HCT116 (cell line): ENCODE measurements at regions not wholly inside any gene's neighbourhood (a gene's known extent, or its start where the extent isn't known, plus 50 kb on each side); places are given as distances from the start of the nearest gene placed in this dataset.
"Not testable (repeated sequence)": the region's sequence is repeated elsewhere in the genome, so short reads cannot be mapped to it uniquely, and the experiment has no call there.

ENCODE experiments used
- ATAC-seq: fragments of 200-7000 bp; cut with Tn5 transposase; 2 replicates; pipeline ENCODE4 v1.9.1; 2020; ENCODE audit warnings: mild to moderate bottlenecking, moderate library complexity
- BruUV-seq: library from RNA; stranded (reverse); fragments of 400-500 nt; replicated peaks from 2 replicates; lab custom pipeline; 2021; lab: Mats Ljungman, UMichigan
- CTCF ChIA-PET: fragments of 300-600 bp; sonication (Branson Sonifier 250); formaldehyde crosslinking; loops from one replicate; lab custom pipeline; 2021; ENCODE audit warnings: antibody characterized with exemption; lab: Charles Lee
- POLR2A ChIA-PET: fragments of 300-600, 350-600 bp; sonication (Branson Sonifier 250); formaldehyde crosslinking; loops from one replicate; lab custom pipeline; 2021; ENCODE audit warnings: antibody characterized with exemption; lab: Charles Lee
- RAD21 ChIA-PET, 2 experiments: fragments of 300-600 bp; sonication (Branson Sonifier 250); formaldehyde crosslinking; loops; one replicate each; lab custom pipeline; 2023; ENCODE audit warnings: low total read pairs in 2 of 2; ENCODE audit not compliant: uncharacterized antibody in 2 of 2, unreplicated experiment in 2 of 2, low non-redundant PET in 1 of 2; lab: Charles Lee
- DNase-seq: peaks from one replicate; pipeline ENCODE4 v3.0.0-alpha.2; 2010; ENCODE audit warnings: low read depth, low spot score
- H2AFZ ChIP-seq: fragments of 200-600 bp; shearing (Covaris generic), sonication (generic); 2 replicates; pipeline ENCODE4 v1.6.1; 2017; ENCODE audit warnings: low read depth, mixed run types, mixed read lengths, antibody characterized with exemption, low read length; ENCODE audit not compliant: poor library complexity, severe bottlenecking
- H3K27ac ChIP-seq: 2 replicates; pipeline ENCODE4 v1.5.1; 2012; ENCODE audit warnings: low read depth, low read length
- H3K27me3 ChIP-seq: fragments of 200-600 bp; sonication (generic); 2 replicates; pipeline ENCODE4 v1.6.1; 2016; ENCODE audit warnings: mixed run types, low read length, mixed read lengths; ENCODE audit not compliant: insufficient read depth
- H3K36me3 ChIP-seq, 2 experiments: fragments of 200-500 bp in 1 of 2; fragments of 200-600 bp in 1 of 2; sonication (Bioruptor generic) in 1 of 2; sonication (generic) in 1 of 2; 2 replicates each; pipeline versions ENCODE4 v1.5.1 to v1.6.1; 2014 to 2016; ENCODE audit warnings: low read length in 2 of 2, inconsistent platforms in 1 of 2, mixed read lengths in 1 of 2, mixed run types in 1 of 2; ENCODE audit not compliant: insufficient read depth in 2 of 2, control insufficient read depth in 1 of 2
- H3K4me1 ChIP-seq, 2 experiments: fragments of 200-600 bp in 1 of 2; sonication (generic) in 1 of 2; 2 replicates each; pipeline versions ENCODE4 v1.5.1 to v1.6.1; 2012 to 2017; ENCODE audit warnings: low read length in 2 of 2, inconsistent platforms in 1 of 2, mild to moderate bottlenecking in 1 of 2, mixed read lengths in 1 of 2, mixed run types in 1 of 2, moderate library complexity in 1 of 2; ENCODE audit not compliant: insufficient read depth in 2 of 2, control insufficient read depth in 1 of 2
- H3K4me2 ChIP-seq: fragments of 200-600 bp; sonication (generic); 2 replicates; pipeline ENCODE4 v1.6.1; 2017; ENCODE audit warnings: mixed run types, low read length, mixed read lengths
- H3K4me3 ChIP-seq, 2 experiments: fragments of 200-600 bp in 1 of 2; sonication (generic) in 1 of 2; replicated peaks in 1 of 2; 2 replicates each; pipeline ENCODE4 v1.5.1; 2011 to 2016; ENCODE audit warnings: low read length in 2 of 2, control low read depth in 1 of 2, low read depth in 1 of 2, mild to moderate bottlenecking in 1 of 2, mixed read lengths in 1 of 2, mixed run types in 1 of 2
- H3K79me2 ChIP-seq: fragments of 200-600 bp; sonication (generic); 2 replicates; pipeline ENCODE4 v1.6.1; 2017; ENCODE audit warnings: mild to moderate bottlenecking, mixed run types, low read length, moderate library complexity, mixed read lengths; ENCODE audit not compliant: insufficient read depth
- H3K9ac ChIP-seq: fragments of 200-600 bp; sonication (generic); 2 replicates; pipeline ENCODE4 v1.6.1; 2016; ENCODE audit warnings: low read length, mixed read lengths
- H3K9me2 ChIP-seq: fragments of 200-600 bp; sonication (generic), shearing (Covaris generic); 2 replicates; pipeline ENCODE4 v1.6.1; 2017; ENCODE audit warnings: mixed run types, mild to moderate bottlenecking, moderate library complexity; ENCODE audit not compliant: insufficient read depth
- H3K9me3 ChIP-seq, 2 experiments: fragments of 200-500 bp in 1 of 2; fragments of 200-600 bp in 1 of 2; sonication (Bioruptor generic) in 1 of 2; sonication (generic) in 1 of 2; 2 replicates each; pipeline ENCODE4 v1.6.1; 2014 to 2017; ENCODE audit warnings: low read length in 2 of 2, mixed read lengths in 2 of 2, inconsistent platforms in 1 of 2, low read depth in 1 of 2, mild to moderate bottlenecking in 1 of 2, mixed run types in 1 of 2, moderate library complexity in 1 of 2; ENCODE audit not compliant: control insufficient read depth in 1 of 2, insufficient read depth in 1 of 2
- H4K20me1 ChIP-seq: fragments of 200-600 bp; sonication (generic), shearing (Covaris generic); 2 replicates; pipeline ENCODE4 v1.6.1; 2017; ENCODE audit warnings: mixed run types, mild to moderate bottlenecking, moderate library complexity; ENCODE audit not compliant: insufficient read depth
- ATF3 ChIP-seq: IDR thresholded peaks from 2 replicates; pipeline ENCODE4 v1.6.1; 2012
- CBX3 ChIP-seq: IDR thresholded peaks from 2 replicates; pipeline ENCODE4 v1.6.1; 2012; ENCODE audit warnings: low read depth
- CEBPB ChIP-seq: IDR thresholded peaks from 2 replicates; pipeline ENCODE4 v1.6.1; 2012; ENCODE audit warnings: low read depth
- CTCF ChIP-seq, 3 experiments: fragments of 200-600 bp in 1 of 3; sonication (generic) in 1 of 3; IDR thresholded peaks in 2 of 3; conservative IDR thresholded peaks in 1 of 3; 2 replicates each; pipeline ENCODE4 v1.5.1; 2012 to 2017; ENCODE audit warnings: low read depth in 2 of 3, low read length in 2 of 3, antibody characterized with exemption in 1 of 3, borderline replicate concordance in 1 of 3, control low read depth in 1 of 3, mild to moderate bottlenecking in 1 of 3, mixed read lengths in 1 of 3, mixed run types in 1 of 3, moderate library complexity in 1 of 3; ENCODE audit not compliant: insufficient read depth in 1 of 3
- EGR1 ChIP-seq: IDR thresholded peaks from 2 replicates; pipeline ENCODE4 v1.6.1; 2012; ENCODE audit warnings: low read depth
- EZH2 ChIP-seq: fragments of 200-600 bp; sonication (generic); IDR thresholded peaks from 2 replicates; pipeline ENCODE4 v1.6.1; 2017; ENCODE audit warnings: antibody characterized with exemption, mixed run types
- EZH2phosphoT487 ChIP-seq: fragments of 200-600 bp; IDR thresholded peaks from 2 replicates; pipeline ENCODE4 v1.6.1; 2018; ENCODE audit warnings: antibody characterized with exemption, borderline replicate concordance
- FOSL1 ChIP-seq: IDR thresholded peaks from 2 replicates; pipeline ENCODE4 v1.6.1; 2012; ENCODE audit warnings: low read depth
- JUND ChIP-seq: IDR thresholded peaks from 2 replicates; pipeline ENCODE4 v1.6.1; 2012
- POLR2A ChIP-seq: IDR thresholded peaks from 2 replicates; pipeline ENCODE4 v1.7.0; 2011; ENCODE audit warnings: borderline replicate concordance; ENCODE audit not compliant: insufficient read depth, insufficient read length; ENCODE audit errors: extremely low read depth
- POLR2AphosphoS5 ChIP-seq: IDR thresholded peaks from 2 replicates; pipeline ENCODE4 v1.6.1; 2011; ENCODE audit warnings: mild to moderate bottlenecking, low read depth, low read length, moderate library complexity
- RAD21 ChIP-seq: IDR thresholded peaks from 2 replicates; pipeline ENCODE4 v1.6.1; 2012; ENCODE audit warnings: low read depth, mild to moderate bottlenecking
- REST ChIP-seq: IDR thresholded peaks from 2 replicates; pipeline ENCODE4 v1.6.1; 2012; ENCODE audit warnings: low read depth
- SP1 ChIP-seq: IDR thresholded peaks from 2 replicates; pipeline ENCODE4 v1.6.1; 2012; ENCODE audit warnings: low read depth
- TCF7L2 ChIP-seq: IDR thresholded peaks from 2 replicates; pipeline ENCODE4 v1.7.0; 2011; ENCODE audit warnings: borderline replicate concordance, inconsistent platforms; ENCODE audit not compliant: insufficient read depth, insufficient read length; ENCODE audit errors: extremely low read depth
- ZFX ChIP-seq: fragments of 450-650 bp; IDR thresholded peaks from 2 replicates; pipeline ENCODE4 v1.6.1; 2017
- intact Hi-C: fragments of 100-400 bp; cut with micrococcal nuclease; formaldehyde crosslinking; loops from 2 replicates; pipeline ENCODE4 v1.10.0; 2022

- H2AFZ ChIP-seq, H3K4me2 ChIP-seq, H3K36me3 ChIP-seq, H3K4me3 ChIP-seq, CTCF ChIA-PET, H3K9me2 ChIP-seq, BruUV-seq, intact Hi-C loops, H3K79me2 ChIP-seq, H4K20me1 ChIP-seq, RAD21 ChIA-PET, H3K27ac ChIP-seq, H3K4me1 ChIP-seq, H3K27me3 ChIP-seq, POLR2A ChIA-PET, H3K9ac ChIP-seq, ATAC-seq, DNase-seq, H3K9me3 ChIP-seq: not testable (repeated sequence)
Measured at GRCh38 chr6:118380620-118381019, 167.5 kb upstream of the PLN start.

- ATAC-seq (no peak), DNase-seq (no peak)
- Histone ChIP-seq H3K9me3 (no peaks in the 10 kb centered on the region), H3K27me3 (no peaks in the 10 kb centered on the region), H3K4me3 (no peak overlapping the region), H2AFZ (no peak overlapping the region), H3K27ac (no peak overlapping the region), H3K79me2 (no peaks in the 10 kb centered on the region), H3K4me1 (no peaks in the 10 kb centered on the region), H3K9me2 (no peaks in the 10 kb centered on the region), H4K20me1 (no peaks in the 10 kb centered on the region), H3K9ac (no peak overlapping the region), H3K36me3 (no peaks in the 10 kb centered on the region), H3K4me2 (no peak overlapping the region)
- ChIA-PET POLR2A (no interaction called here), CTCF (no interaction called here), RAD21 (no interaction called here)
- no TSS peak for BruUV-seq
- TF ChIP-seq ZFX (no peak), SP1 (no peak), REST (no peak), TCF7L2 (no peak), CTCF (IDR thresholded peaks at IDR 0.05 in 2 of 3, conservative IDR thresholded peaks at IDR 0.05 in 1 of 3; ENCODE audit: borderline replicate concordance in 1 of 3, insufficient read depth in 1 of 3, low read depth in 2 of 3, low read length in 2 of 3) (no peak), CEBPB (no peak), CBX3 (no peak), JUND (no peak), EGR1 (no peak), RAD21 (no peak), FOSL1 (no peak), POLR2AphosphoS5 (no peak), EZH2 (no peak), POLR2A (no peak), ATF3 (no peak), EZH2phosphoT487 (no peak)
- intact Hi-C loops = no loop called here
Measured at GRCh38 chr6:118382126-118382525, 166.0 kb upstream of the PLN start.
